ENCODE measurements at regions not wholly inside any gene's neighbourhood (a gene's known extent, or its start where the extent isn't known, plus 50 kb on each side); places are given as distances from the start of the nearest gene placed in this dataset.

- TF ChIP-seq POLR2A (IDR thresholded peaks at IDR 0.05) (no peak), CTCF (IDR thresholded peaks at IDR 0.05) (no peak)
These were observed 361.2 kb downstream of the SUCLA2 start for GRCh38 chr13:47639738-47640447.

Measured in heart left ventricle (tissue), 13 donors.